SK-N-SH (cell line): ENCODE measurements at regions not wholly inside any gene's neighbourhood (a gene's known extent, or its start where the extent isn't known, plus 50 kb on each side); places are given as distances from the start of the nearest gene placed in this dataset.

ENCODE experiments used
- CTCF ChIA-PET: fragments of 300-600, 350-600 bp; formaldehyde crosslinking; extraction: SDS; loops from one replicate; lab custom pipeline; 2021; lab: Yijun Ruan, JAX
- POLR2A ChIA-PET: fragments of 350-600 bp; sonication (Branson Sonifier 250); formaldehyde crosslinking; extraction: SDS; loops from one replicate; lab custom pipeline; 2020; ENCODE audit warnings: antibody characterized with exemption, inconsistent platforms; lab: Yijun Ruan, JAX
- DNase-seq: peaks from one replicate; pipeline ENCODE4 v3.0.0; 2012
- H2AFZ ChIP-seq: fragments of 200-600 bp; sonication (generic); 2 replicates; pipeline ENCODE4 v1.8.1; 2016; ENCODE audit warnings: antibody characterized with exemption, mild to moderate bottlenecking, low read depth
- H3F3A ChIP-seq: fragments of 200-600 bp; sonication (generic); replicated peaks from 2 replicates; pipeline ENCODE3; 2016; ENCODE audit warnings: antibody characterized with exemption, mild to moderate bottlenecking; ENCODE audit not compliant: insufficient read depth
- H3K27ac ChIP-seq, 2 experiments: fragments of 200-500 bp in 1 of 2; fragments of 200-600 bp in 1 of 2; sonication (Bioruptor generic) in 1 of 2; sonication (generic), shearing (Covaris generic) in 1 of 2; 2 replicates each; pipeline versions ENCODE4 v1.5.1 to v1.6.1; 2014 to 2016; ENCODE audit warnings: low read depth in 2 of 2, inconsistent platforms in 1 of 2, low read length in 1 of 2, mild to moderate bottlenecking in 1 of 2, mixed read lengths in 1 of 2
- H3K27me3 ChIP-seq: fragments of 200-600 bp; sonication (generic), shearing (Covaris generic); 2 replicates; pipeline ENCODE4 v1.6.1; 2016; ENCODE audit warnings: mixed run types; ENCODE audit not compliant: insufficient read depth
- H3K36me3 ChIP-seq, 2 experiments: fragments of 200-500 bp in 1 of 2; fragments of 200-600 bp in 1 of 2; sonication (Bioruptor generic) in 1 of 2; sonication (generic) in 1 of 2; replicated peaks in 1 of 2; 2 replicates each; pipeline versions ENCODE3 to v1.5.1; 2014 to 2016; ENCODE audit warnings: low read length in 1 of 2, mild to moderate bottlenecking in 1 of 2; ENCODE audit not compliant: insufficient read depth in 2 of 2, control insufficient read depth in 1 of 2
- H3K4me1 ChIP-seq, 2 experiments: fragments of 200-500 bp in 1 of 2; fragments of 200-600 bp in 1 of 2; sonication (Bioruptor generic) in 1 of 2; sonication (generic), shearing (Covaris generic) in 1 of 2; 2 replicates each; pipeline versions ENCODE4 v1.5.1 to v1.6.1; 2014 to 2016; ENCODE audit warnings: low read depth in 1 of 2, low read length in 1 of 2, mixed run types in 1 of 2; ENCODE audit not compliant: insufficient read depth in 2 of 2, control insufficient read depth in 1 of 2
- H3K4me2 ChIP-seq: fragments of 200-600 bp; sonication (generic), shearing (Covaris generic); 2 replicates; pipeline ENCODE4 v1.6.1; 2017; ENCODE audit warnings: mixed run types
- H3K4me3 ChIP-seq, 2 experiments: fragments of 200-500 bp in 1 of 2; fragments of 200-600 bp in 1 of 2; sonication (Bioruptor generic) in 1 of 2; sonication (generic), shearing (Covaris generic) in 1 of 2; 2 replicates each; pipeline versions ENCODE4 v1.5.1 to v1.8.1; 2014 to 2016; ENCODE audit warnings: low read depth in 2 of 2, inconsistent platforms in 1 of 2, low read length in 1 of 2, mild to moderate bottlenecking in 1 of 2, mixed read lengths in 1 of 2, moderate library complexity in 1 of 2
- H3K79me2 ChIP-seq: fragments of 200-600 bp; sonication (generic); 2 replicates; pipeline ENCODE4 v1.8.1; 2017; ENCODE audit warnings: mild to moderate bottlenecking; ENCODE audit not compliant: insufficient read depth
- H3K9ac ChIP-seq: fragments of 200-600 bp; sonication (generic); 2 replicates; pipeline ENCODE4 v1.6.1; 2017; ENCODE audit warnings: mixed run types
- H3K9me2 ChIP-seq: fragments of 200-600 bp; sonication (generic); 2 replicates; pipeline ENCODE4 v1.6.1; 2017; ENCODE audit warnings: mixed run types
- H3K9me3 ChIP-seq: fragments of 200-600 bp; sonication (generic); 2 replicates; pipeline ENCODE4 v1.6.1; 2017; ENCODE audit warnings: mixed run types, mild to moderate bottlenecking, moderate library complexity
- H4K20me1 ChIP-seq: fragments of 200-600 bp; sonication (generic); 2 replicates; pipeline ENCODE4 v1.6.1; 2017; ENCODE audit warnings: mild to moderate bottlenecking, mixed run types; ENCODE audit not compliant: insufficient read depth
- CHD2 ChIP-seq: fragments of 150-350 bp; IDR thresholded peaks from 2 replicates; pipeline ENCODE4 v1.6.1; 2018; ENCODE audit warnings: low read length; ENCODE audit not compliant: partially characterized antibody
- CTCF ChIP-seq: fragments of 200-600 bp; sonication (generic); IDR thresholded peaks from 2 replicates; pipeline ENCODE4 v1.6.1; 2017; ENCODE audit warnings: antibody characterized with exemption, mild to moderate bottlenecking, moderate library complexity
- EP300 ChIP-seq, 2 experiments: IDR thresholded peaks; 2 replicates each; pipeline versions ENCODE4 v1.4.0 to v1.6.1; 2012; ENCODE audit warnings: borderline replicate concordance in 1 of 2, low read depth in 1 of 2, low read length in 1 of 2
- FOXM1 ChIP-seq: IDR thresholded peaks from 2 replicates; pipeline ENCODE4 v1.4.0; 2012; ENCODE audit warnings: low read depth, mild to moderate bottlenecking
- GATA2 ChIP-seq: sonication (generic); formaldehyde crosslinking; IDR thresholded peaks from 2 replicates; pipeline ENCODE4 v1.5.0; 2020; ENCODE audit warnings: mild to moderate bottlenecking, missing genetic modification reagents
- MEF2A ChIP-seq: IDR thresholded peaks from 2 replicates; pipeline ENCODE4 v1.4.0; 2012; ENCODE audit warnings: low read depth, borderline replicate concordance
- NFIC ChIP-seq: IDR thresholded peaks from 2 replicates; pipeline ENCODE4 v1.4.0; 2012; ENCODE audit warnings: borderline replicate concordance
- NRF1 ChIP-seq: IDR thresholded peaks from 2 replicates; pipeline ENCODE4 v1.6.1; 2012; ENCODE audit warnings: low read depth, mild to moderate bottlenecking, low read length
- RAD21 ChIP-seq: IDR thresholded peaks from 2 replicates; pipeline ENCODE4 v1.6.1; 2012; ENCODE audit warnings: mild to moderate bottlenecking, low read length
- RCOR1 ChIP-seq: fragments of 150-350 bp; IDR thresholded peaks from 2 replicates; pipeline ENCODE4 v1.6.1; 2017; ENCODE audit warnings: antibody characterized with exemption, low read length
- REST ChIP-seq: IDR thresholded peaks from 2 replicates; pipeline ENCODE4 v1.6.1; 2012; ENCODE audit warnings: mild to moderate bottlenecking, low read depth, low read length, moderate library complexity
- RFX5 ChIP-seq: IDR thresholded peaks from 2 replicates; pipeline ENCODE4 v1.6.1; 2012; ENCODE audit warnings: mild to moderate bottlenecking, improper control_type of control experiment, low read length
- SIN3A ChIP-seq: IDR thresholded peaks from 2 replicates; pipeline ENCODE4 v1.6.1; 2012; ENCODE audit warnings: low read depth, mild to moderate bottlenecking, low read length, moderate library complexity, borderline replicate concordance
- SMC3 ChIP-seq: IDR thresholded peaks from 2 replicates; pipeline ENCODE4 v1.6.1; 2012; ENCODE audit warnings: low read depth, low read length, improper control_type of control experiment
- TAF1 ChIP-seq: IDR thresholded peaks from 2 replicates; pipeline ENCODE4 v1.6.1; 2012; ENCODE audit warnings: low read depth, mild to moderate bottlenecking, low read length, moderate library complexity, borderline replicate concordance
- ZBTB33 ChIP-seq: IDR thresholded peaks from 2 replicates; pipeline ENCODE4 v1.4.0; 2012; ENCODE audit warnings: low read depth, borderline replicate concordance
- WGBS: methylation state at CpG from one replicate; pipeline ENCODE4 v1.1.6; 2017; ENCODE audit warnings: low lambda C conversion rate; 5-methylcytosine and 5-hydroxymethylcytosine counted together

- Histone ChIP-seq H4K20me1 (no peaks in the 10 kb centered on the region), H2AFZ (no peak overlapping the region), H3K9ac (no peak overlapping the region), H3K79me2 (no peaks in the 10 kb centered on the region), H3K4me3 (no peak overlapping the region), H3K4me1 (no peaks in the 10 kb centered on the region; a peak in 1 of 4 replicates), H3K9me2 (no peaks in the 10 kb centered on the region), H3F3A (no peaks in the 10 kb centered on the region), H3K27me3 (no peaks in the 10 kb centered on the region), H3K27ac (no peak overlapping the region), H3K9me3 (no peaks in the 10 kb centered on the region), H3K4me2 (no peak overlapping the region), H3K36me3 (no peaks in the 10 kb centered on the region)
- 8% methylated on average over 3 of the region's 3 CpGs for WGBS
- ChIA-PET CTCF (interaction anchor here (0.6 to 2.4 kb wide), 31 partner anchors 8 to 1417 kb away, joined by 3 to 10 read pairs (median 4); no protein-coding TSS in a partner anchor), POLR2A (no interaction called here)
- no peak for TF ChIP-seq NRF1
- no peak for TF ChIP-seq EP300 (IDR thresholded peaks at IDR 0.05; ENCODE audit: borderline replicate concordance in 1 of 2, low read depth in 1 of 2, low read length in 1 of 2)
- TF ChIP-seq ZBTB33, result no peak
- TF ChIP-seq SMC3, result peak; percentile 51
- TF ChIP-seq MEF2A, result no peak
- peak; percentile 78 for TF ChIP-seq RAD21
- TF ChIP-seq SIN3A, result no peak
- TF ChIP-seq RFX5, result 0 out of 2 replicates have a peak, but pooled peaks have one; percentile 32
- peak; percentile 82 for TF ChIP-seq CTCF
- no peak for TF ChIP-seq TAF1
- peak; percentile 24 for DNase-seq
Measured at GRCh38 chr9:13351778-13352386, 72.4 kb upstream of the MPDZ start.

GRCh38 chr9:13332571-13332970 is 53.1 kb upstream of the MPDZ start:
- no peaks in the 10 kb centered on the region for H3F3A ChIP-seq
- ChIA-PET CTCF (interaction anchor here (1.1 to 1.3 kb wide), 2 partner anchors 16 to 244 kb away, joined by 3 read pairs; no protein-coding TSS in a partner anchor), POLR2A (interaction anchor here (0.6 kb wide), 1 partner anchor 19 kb away, joined by 3 read pairs; no protein-coding TSS in a partner anchor)
- WGBS, result 74% methylated on average over 2 of the region's 2 CpGs
- no peak overlapping the region for H3K27ac ChIP-seq
- H3K4me3 ChIP-seq, result no peak overlapping the region
- H3K27me3 ChIP-seq, result no peaks in the 10 kb centered on the region
- no peaks in the 10 kb centered on the region for H4K20me1 ChIP-seq
- H3K36me3 ChIP-seq, result no peaks in the 10 kb centered on the region
- no peak overlapping the region; the same call in 1 of the 2 replicates for H2AFZ ChIP-seq
- no peak overlapping the region for H3K4me2 ChIP-seq
- peaks cover 0 to 6% of the 10 kb centered on the region in 2 experiments; a peak in 2 of 4 replicates for H3K4me1 ChIP-seq
- no peaks in the 10 kb centered on the region for H3K9me3 ChIP-seq
- no peak overlapping the region for H3K9ac ChIP-seq
- H3K9me2 ChIP-seq, result no peaks in the 10 kb centered on the region
- no peak for TF ChIP-seq CHD2
- no peak for TF ChIP-seq REST
- no peak for TF ChIP-seq FOXM1
- no peak for TF ChIP-seq GATA2
- no peak for TF ChIP-seq RCOR1
- TF ChIP-seq SMC3, result no peak
- no peak for TF ChIP-seq MEF2A
- no peak for TF ChIP-seq NFIC
- H3K79me2 ChIP-seq, result no peaks in the 10 kb centered on the region
- DNase-seq, result no peak
